OCI-LY7 (cell line): ENCODE measurements at regions not wholly inside any gene's neighbourhood (a gene's known extent, or its start where the extent isn't known, plus 50 kb on each side); places are given as distances from the start of the nearest gene placed in this dataset.

Source experiments
- CTCF ChIP-seq: fragments of 200-600 bp; sonication (generic); conservative IDR thresholded peaks from 2 replicates; pipeline ENCODE4 v1.5.1; 2014; ENCODE audit warnings: mild to moderate bottlenecking, antibody characterized with exemption, low read length, moderate library complexity, mixed read lengths
- EZH2phosphoT487 ChIP-seq: fragments of 200-600 bp; sonication (generic); IDR thresholded peaks from 2 replicates; pipeline ENCODE4 v1.6.1; 2018; ENCODE audit warnings: low read depth, borderline replicate concordance, mild to moderate bottlenecking, mixed run types, antibody characterized with exemption, low read length, moderate library complexity, mixed read lengths

GRCh38 chr14:87489196-87489819 is 503.7 kb downstream of the GALC start:
- TF ChIP-seq CTCF (no peak), EZH2phosphoT487 (no peak)
